ENCODE measurements at regions not wholly inside any gene's neighbourhood (a gene's known extent, or its start where the extent isn't known, plus 50 kb on each side); places are given as distances from the start of the nearest gene placed in this dataset.

GRCh38 chr17:34874478-34874877 lies 86.8 kb downstream of the CCT6B start:
- no peak for DNase-seq (ENCODE audit: low read depth)

- DNase-seq (ENCODE audit: low read depth), result no peak
These were observed 88.6 kb downstream of the CCT6B start for GRCh38 chr17:34872640-34873039.

DNA sequence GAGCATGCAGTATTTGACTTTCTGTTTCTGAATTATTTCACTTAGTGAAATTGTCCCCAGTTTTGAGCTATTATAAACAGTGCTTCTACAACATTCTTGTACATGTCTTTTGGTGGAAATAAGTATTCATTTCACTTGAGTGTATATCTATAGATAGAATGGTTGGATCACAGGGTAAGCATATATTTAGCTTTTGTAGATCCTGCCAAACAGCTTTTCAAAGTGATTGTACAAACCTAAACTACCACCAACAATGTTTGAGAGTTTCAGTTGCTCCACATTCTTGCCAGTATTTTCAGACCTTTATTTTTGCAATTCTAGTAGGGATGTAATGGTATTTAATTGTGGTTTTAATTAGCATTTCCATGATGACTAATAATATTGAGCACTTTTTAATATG lies 91.6 kb downstream of the CCT6B start:
- DNase-seq (ENCODE audit: low read depth), result no peak

DNA sequence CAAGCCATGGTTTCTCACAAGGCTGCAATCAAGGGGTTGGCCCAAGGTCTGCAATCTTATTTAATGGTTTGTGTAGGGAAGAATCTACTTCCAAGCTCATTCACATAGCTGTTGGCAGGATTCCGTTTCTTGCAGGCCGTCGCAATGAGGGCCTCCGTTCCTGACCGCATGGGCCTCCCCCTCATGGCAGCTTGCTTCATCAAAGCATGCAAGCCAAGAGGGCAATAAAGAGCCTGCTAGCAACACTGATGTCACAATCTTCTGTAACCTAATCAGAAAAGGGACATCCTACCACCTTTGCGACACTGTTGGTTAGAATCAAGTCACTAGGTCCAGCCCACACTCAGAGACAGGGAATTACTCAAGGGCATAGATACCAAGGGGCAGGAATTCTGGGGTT lies 95.5 kb downstream of the CCT6B start:
- DNase-seq (ENCODE audit: low read depth), result no peak

DNA sequence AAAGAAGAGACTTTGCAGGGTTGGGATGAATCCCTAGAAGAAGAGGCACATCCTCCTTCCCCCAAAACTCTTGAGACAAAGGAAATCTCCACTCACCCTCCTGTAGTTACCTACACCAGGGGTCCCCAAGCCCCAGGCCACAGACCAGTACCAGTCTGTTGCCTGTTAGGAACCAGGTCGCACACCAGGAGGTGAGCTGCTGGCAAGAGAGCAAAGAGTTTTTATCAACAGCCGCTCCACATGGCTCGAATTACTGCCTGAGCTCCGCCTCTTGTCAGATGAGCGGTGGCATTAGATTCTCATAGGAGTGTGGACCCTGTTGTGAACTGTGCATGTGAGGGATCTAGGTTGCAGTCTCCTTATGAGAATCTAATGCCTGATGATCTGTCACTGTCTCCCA lies 98.9 kb downstream of the CCT6B start:
- no peak for DNase-seq (ENCODE audit: low read depth)

DNA sequence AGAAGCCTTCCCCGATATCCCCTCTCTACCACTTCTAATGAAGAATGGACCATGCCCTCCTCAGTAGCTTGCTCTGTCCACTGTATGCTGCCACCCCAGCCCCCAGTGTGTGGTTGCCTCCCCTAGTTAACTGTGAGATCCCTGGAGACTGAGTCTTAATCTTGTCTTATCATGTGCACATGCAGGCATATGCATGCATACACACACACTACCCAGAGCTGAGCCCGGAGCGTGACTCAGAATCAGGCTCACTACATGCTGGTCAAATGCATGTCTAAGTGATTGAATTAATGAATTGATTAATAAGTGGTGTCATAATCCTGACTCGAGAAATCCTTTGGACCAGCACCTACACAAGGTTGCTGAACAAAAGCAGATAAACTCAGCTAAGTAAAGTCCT lies 99.4 kb downstream of the CCT6B start:
- no peak for DNase-seq (ENCODE audit: low read depth)

- DNase-seq (ENCODE audit: low read depth), result no peak
These were observed 101.6 kb downstream of the CCT6B start for GRCh38 chr17:34859652-34860051.

- DNase-seq (ENCODE audit: low read depth), result no peak
These were observed 102.4 kb downstream of the CCT6B start for GRCh38 chr17:34858591-34859565.

- DNase-seq (ENCODE audit: low read depth), result no peak
These were observed 107.3 kb downstream of the CCT6B start for GRCh38 chr17:34853924-34854323.

DNA sequence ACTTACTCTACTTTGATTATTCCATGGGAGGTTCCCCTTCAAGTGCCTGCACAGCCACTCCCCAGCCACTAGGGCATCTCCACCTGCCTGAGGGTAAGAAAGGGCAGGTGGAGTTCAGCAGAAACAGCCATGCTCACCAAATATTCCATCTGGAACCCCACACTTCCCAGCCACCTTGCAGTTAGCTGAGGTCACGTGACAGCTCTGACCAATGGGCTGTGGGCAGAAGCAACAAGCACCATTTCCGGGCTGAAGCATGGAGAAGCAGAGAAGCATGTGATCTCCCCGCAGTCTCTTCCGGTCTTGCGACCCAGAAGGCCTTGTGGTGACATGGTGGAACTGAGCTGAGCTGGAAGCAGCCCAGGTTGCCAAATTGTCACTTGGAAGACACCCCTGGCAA lies 108.6 kb downstream of the CCT6B start:
- DNase-seq (ENCODE audit: low read depth), result no peak

GRCh38 chr17:34851961-34852540 lies 109.2 kb downstream of the CCT6B start:
- no peak for DNase-seq (ENCODE audit: low read depth)

DNA sequence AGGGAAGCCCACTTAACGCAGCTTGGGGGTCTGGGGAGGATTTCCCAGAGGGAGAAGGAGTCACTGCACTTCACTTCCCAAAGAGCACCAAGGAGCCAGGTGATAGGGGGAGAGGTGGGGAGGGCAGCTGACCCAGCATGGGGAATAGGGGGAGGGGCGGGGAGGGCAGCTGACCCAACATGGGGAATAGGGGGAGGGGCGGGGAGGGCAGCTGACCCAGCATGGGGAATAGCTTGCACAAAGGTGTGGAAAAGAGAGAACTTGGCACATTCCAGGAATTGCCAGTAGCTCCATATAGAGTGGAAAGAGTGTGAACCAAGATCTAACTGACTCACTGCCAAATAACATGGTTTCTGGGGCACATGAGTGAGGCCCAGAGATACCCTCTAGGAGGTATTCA lies 110.3 kb downstream of the CCT6B start:
- DNase-seq (ENCODE audit: low read depth), result no peak

- DNase-seq (ENCODE audit: low read depth), result no peak
These were observed 111.2 kb downstream of the CCT6B start for GRCh38 chr17:34850023-34850422.

- DNase-seq (ENCODE audit: low read depth), result no peak
These were observed 113.3 kb downstream of the CCT6B start for GRCh38 chr17:34847938-34848337.

- no peak for DNase-seq (ENCODE audit: low read depth)
These were observed 116.0 kb downstream of the CCT6B start for GRCh38 chr17:34845296-34845695.

GRCh38 chr17:34843682-34844081 lies 117.6 kb downstream of the CCT6B start:
- DNase-seq (ENCODE audit: low read depth), result no peak

DNA sequence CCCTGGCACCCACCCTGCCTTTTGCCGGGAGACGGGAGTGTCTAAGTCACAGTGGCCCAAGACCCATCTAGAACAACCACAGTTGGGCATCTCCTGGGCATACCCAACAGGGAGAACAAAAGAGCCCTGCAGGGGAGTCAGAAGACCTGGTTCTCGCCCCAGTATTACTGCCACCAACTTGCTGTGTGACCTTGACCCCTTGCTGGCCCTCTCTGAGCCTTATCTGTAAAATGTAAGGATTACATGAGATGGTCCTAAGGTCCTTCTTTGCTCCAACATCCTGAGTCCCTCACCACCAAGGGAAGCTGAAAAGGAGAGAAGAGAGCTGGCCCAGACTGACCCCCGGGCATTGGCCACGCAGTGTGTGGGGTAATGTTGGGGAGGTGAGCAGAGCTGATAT lies 119.0 kb downstream of the CCT6B start:
- DNase-seq (ENCODE audit: low read depth), result no peak

DNA sequence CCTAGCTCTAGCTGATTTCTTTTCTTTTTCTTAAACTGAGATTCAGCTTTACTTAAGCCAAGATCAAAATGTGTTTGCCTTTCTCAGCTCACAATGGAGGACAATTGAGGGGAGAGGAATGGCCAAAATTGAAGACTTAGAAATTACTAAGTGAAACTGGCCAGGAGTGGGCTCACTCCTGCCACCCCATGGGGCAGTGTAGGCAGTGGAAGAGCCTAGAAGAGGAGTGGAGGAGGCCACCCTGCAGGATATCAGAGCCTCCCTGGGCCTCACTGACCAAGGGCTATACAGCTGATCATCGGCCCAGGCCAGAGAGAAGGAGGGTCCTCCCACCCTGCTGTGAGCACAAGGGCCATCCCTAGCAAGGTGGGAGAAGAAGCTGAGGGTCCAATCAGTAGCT lies 119.8 kb downstream of the CCT6B start:
- no peak for DNase-seq (ENCODE audit: low read depth)

DNA sequence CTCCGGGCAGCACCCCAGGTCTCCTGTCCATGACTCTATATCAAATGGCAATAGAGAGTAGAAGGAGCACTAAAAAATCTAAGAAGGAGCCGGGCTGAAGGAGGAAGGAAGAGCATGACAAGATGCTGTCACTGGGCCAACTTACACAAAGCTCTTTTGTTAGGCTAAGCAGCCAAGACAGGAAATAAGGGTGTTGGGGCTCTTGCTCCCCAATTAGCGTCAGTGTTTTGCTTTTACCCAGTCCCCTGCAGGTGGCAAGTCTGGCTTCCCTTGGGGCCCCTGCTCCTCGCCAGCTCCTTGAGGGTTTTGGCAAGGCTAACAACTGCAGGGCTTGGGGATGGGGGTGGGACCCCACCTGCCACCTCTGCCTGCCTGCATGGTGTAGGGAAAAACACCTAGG lies 120.5 kb downstream of the CCT6B start:
- no peak for DNase-seq (ENCODE audit: low read depth)

- no peak for DNase-seq (ENCODE audit: low read depth)
These were observed 123.3 kb downstream of the CCT6B start for GRCh38 chr17:34837876-34838478.

DNA sequence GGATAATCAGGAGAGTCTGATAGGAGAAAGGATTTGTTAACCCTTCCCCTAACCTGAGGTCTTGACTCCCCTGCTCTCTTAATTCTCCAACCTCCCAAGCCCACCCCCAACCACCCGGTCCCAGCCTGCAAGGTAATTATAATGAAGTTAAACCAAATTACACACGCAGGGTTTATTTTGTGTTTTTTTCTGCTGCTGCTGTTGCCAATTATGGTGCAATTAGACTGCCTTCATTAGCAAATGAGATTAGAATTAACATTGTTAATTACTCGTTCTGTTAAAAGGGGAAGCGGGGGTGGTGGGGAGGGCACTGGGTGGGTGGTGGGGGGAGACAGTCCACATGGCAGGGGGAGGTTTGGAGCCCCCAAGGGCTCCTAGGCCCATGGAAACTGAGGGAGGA lies 128.9 kb downstream of the CCT6B start:
- no peak for DNase-seq (ENCODE audit: low read depth)

- DNase-seq (ENCODE audit: low read depth), result no peak
These were observed 134.3 kb downstream of the CCT6B start for GRCh38 chr17:34827008-34827407.

- DNase-seq (ENCODE audit: low read depth), result no peak
These were observed 134.9 kb downstream of the CCT6B start for GRCh38 chr17:34826332-34826731.
